ENCODE measurements at regions not wholly inside any gene's neighbourhood (a gene's known extent, or its start where the extent isn't known, plus 50 kb on each side); places are given as distances from the start of the nearest gene placed in this dataset.

DNA sequence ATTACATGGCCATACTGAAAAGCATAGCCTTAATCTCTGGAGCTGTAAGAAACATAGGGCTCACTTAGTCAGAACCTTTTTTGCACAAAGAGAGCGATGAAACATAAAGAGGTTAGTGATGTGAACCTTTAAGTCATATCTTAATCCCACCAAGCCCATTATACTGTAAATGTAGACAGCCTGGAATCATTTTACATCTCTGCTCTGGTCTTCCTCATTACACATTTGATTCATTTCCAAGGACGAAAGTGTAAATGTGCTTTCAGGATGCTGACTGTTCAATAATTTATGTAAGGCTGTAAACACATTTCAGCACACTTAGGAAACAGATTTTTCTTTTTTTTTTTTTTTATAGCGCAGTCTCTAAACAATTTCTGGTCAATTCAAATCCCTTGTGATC lies 131.3 kb upstream of the B3GAT2 start:
- TF ChIP-seq SIN3A (IDR thresholded peaks at IDR 0.05; ENCODE audit: borderline replicate concordance, insufficient read depth, low read length) (no peak), TAF1 (IDR thresholded peaks at IDR 0.05; ENCODE audit: borderline replicate concordance, insufficient read depth, low read length) (no peak)
- TF ChIP-seq, protein P1, sequence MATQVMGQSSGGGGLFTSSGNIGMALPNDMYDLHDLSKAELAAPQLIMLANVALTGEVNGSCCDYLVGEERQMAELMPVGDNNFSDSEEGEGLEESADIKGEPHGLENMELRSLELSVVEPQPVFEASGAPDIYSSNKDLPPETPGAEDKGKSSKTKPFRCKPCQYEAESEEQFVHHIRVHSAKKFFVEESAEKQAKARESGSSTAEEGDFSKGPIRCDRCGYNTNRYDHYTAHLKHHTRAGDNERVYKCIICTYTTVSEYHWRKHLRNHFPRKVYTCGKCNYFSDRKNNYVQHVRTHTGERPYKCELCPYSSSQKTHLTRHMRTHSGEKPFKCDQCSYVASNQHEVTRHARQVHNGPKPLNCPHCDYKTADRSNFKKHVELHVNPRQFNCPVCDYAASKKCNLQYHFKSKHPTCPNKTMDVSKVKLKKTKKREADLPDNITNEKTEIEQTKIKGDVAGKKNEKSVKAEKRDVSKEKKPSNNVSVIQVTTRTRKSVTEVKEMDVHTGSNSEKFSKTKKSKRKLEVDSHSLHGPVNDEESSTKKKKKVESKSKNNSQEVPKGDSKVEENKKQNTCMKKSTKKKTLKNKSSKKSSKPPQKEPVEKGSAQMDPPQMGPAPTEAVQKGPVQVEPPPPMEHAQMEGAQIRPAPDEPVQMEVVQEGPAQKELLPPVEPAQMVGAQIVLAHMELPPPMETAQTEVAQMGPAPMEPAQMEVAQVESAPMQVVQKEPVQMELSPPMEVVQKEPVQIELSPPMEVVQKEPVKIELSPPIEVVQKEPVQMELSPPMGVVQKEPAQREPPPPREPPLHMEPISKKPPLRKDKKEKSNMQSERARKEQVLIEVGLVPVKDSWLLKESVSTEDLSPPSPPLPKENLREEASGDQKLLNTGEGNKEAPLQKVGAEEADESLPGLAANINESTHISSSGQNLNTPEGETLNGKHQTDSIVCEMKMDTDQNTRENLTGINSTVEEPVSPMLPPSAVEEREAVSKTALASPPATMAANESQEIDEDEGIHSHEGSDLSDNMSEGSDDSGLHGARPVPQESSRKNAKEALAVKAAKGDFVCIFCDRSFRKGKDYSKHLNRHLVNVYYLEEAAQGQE (IDR thresholded peaks at IDR 0.05; ENCODE audit: insufficient read depth in 1 of 2, low read depth in 2 of 2, low read length in 2 of 2): no peak

Data from PFSK-1 (cell line).